ENCODE measurements at regions not wholly inside any gene's neighbourhood (a gene's known extent, or its start where the extent isn't known, plus 50 kb on each side); places are given as distances from the start of the nearest gene placed in this dataset.

DNA sequence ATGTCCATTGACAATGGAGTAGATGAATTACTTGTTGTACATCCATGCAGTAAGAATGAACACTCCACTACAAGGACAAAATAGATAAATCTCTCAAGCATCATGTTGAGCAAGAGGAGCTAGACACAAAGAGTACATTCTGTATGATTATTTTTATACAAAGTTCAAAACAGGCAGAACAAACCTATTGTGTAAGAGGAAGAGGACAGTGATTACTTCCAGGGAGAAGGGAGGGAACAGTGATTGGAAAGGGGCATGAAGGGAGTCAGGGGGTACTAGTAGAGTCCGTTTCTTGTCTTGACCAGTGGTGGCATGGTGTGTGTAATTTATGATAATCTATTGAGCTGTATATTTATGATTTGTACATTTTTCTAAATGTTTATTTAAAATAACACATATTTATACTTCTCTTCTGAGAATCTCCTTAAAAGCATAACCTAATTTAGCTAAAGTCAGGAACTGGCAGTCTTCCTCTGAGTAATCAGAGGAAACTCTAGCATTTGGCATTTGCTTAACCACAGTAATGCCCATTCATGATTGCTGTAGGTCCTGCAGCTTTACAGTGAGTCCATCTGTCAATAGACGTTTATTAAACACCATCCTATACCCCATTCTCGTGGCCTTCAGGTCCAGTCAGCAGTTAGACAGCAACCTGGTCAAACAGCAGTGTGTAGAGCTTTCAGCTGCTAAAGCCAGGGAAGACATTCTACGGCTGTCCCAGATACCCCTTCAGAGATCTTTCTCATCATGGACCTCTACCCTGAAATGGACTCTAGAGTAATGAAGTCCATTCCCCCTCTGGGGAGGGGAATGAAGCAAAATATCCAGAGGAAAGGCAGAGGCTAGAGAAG, 114.1 kb upstream of the GALNT2 start:
- H3K4me3 ChIP-seq (ENCODE audit: low read depth in 1 of 5, low read length in 5 of 5), result no peak overlapping the region
- H3K9ac ChIP-seq (ENCODE audit: low read length in 5 of 5), result no peak overlapping the region

GRCh38 chr1:229953736-229954326, 113.2 kb upstream of the GALNT2 start:
- H3K4me1 ChIP-seq (ENCODE audit: control insufficient read depth in 5 of 5, insufficient read depth in 5 of 5, low read length in 5 of 5), result no peaks in the 10 kb centered on the region
- no peak overlapping the region for H3K4me3 ChIP-seq (ENCODE audit: low read depth in 1 of 5, low read length in 5 of 5)
- no peaks in the 10 kb centered on the region for H3K9me3 ChIP-seq (ENCODE audit: control insufficient read depth in 5 of 5, low read length in 5 of 5)
- no peaks in the 10 kb centered on the region for H3K27me3 ChIP-seq (ENCODE audit: control insufficient read depth in 5 of 5, insufficient read depth in 4 of 5, low read length in 5 of 5)
- H3K27ac ChIP-seq (ENCODE audit: low read depth, low read length), result no peak overlapping the region
- H3K36me3 ChIP-seq (ENCODE audit: control insufficient read depth in 5 of 5, insufficient read depth in 5 of 5, low read length in 5 of 5), result no peaks in the 10 kb centered on the region
- no peak overlapping the region for H3K9ac ChIP-seq (ENCODE audit: low read length in 5 of 5)

More for the DNA sequence above, 114.1 kb upstream of the GALNT2 start:
- Histone ChIP-seq H3K36me3 (ENCODE audit: control insufficient read depth in 5 of 5, insufficient read depth in 5 of 5, low read length in 5 of 5) (no peaks in the 10 kb centered on the region), H3K27me3 (ENCODE audit: control insufficient read depth in 5 of 5, insufficient read depth in 4 of 5, low read length in 5 of 5) (no peaks in the 10 kb centered on the region), H3K9me3 (ENCODE audit: control insufficient read depth in 5 of 5, low read length in 5 of 5) (no peaks in the 10 kb centered on the region), H3K4me1 (ENCODE audit: control insufficient read depth in 5 of 5, insufficient read depth in 5 of 5, low read length in 5 of 5) (no peaks in the 10 kb centered on the region), H3K27ac (ENCODE audit: low read depth, low read length) (no peak overlapping the region)

DNA sequence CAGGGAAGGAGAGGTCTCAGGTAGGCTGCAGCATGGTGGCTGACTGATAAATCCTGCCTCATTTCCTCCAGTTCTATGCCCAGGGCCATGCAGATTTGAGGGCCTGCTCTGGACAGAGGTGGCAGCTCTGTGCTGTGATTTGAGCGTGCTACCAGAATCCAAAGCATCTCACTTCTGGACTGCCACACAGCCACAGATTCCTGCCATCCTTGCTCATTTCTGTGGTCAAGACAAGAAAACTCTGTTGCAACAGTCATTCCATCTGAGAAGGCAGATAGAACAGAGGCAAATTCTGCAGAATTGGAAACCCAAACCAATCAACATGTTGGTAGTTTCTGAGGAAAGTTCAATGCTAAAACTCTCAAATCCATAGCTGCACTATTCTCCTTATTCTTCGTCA, 102.8 kb upstream of the GALNT2 start:
- no peak overlapping the region for H3K27ac ChIP-seq (ENCODE audit: low read depth, low read length)
- H3K4me1 ChIP-seq (ENCODE audit: control insufficient read depth in 5 of 5, insufficient read depth in 5 of 5, low read length in 5 of 5), result no peaks in the 10 kb centered on the region
- H3K27me3 ChIP-seq (ENCODE audit: control insufficient read depth in 5 of 5, insufficient read depth in 4 of 5, low read length in 5 of 5), result peaks cover 0 to 2% (median 2%) of the 10 kb centered on the region in 5 donors
- H3K4me3 ChIP-seq (ENCODE audit: low read depth in 1 of 5, low read length in 5 of 5), result no peak overlapping the region
- no peak overlapping the region for H3K9ac ChIP-seq (ENCODE audit: low read length in 5 of 5)
- no peaks in the 10 kb centered on the region for H3K9me3 ChIP-seq (ENCODE audit: control insufficient read depth in 5 of 5, low read length in 5 of 5)
- H3K36me3 ChIP-seq (ENCODE audit: control insufficient read depth in 5 of 5, insufficient read depth in 5 of 5, low read length in 5 of 5), result no peaks in the 10 kb centered on the region

DNA sequence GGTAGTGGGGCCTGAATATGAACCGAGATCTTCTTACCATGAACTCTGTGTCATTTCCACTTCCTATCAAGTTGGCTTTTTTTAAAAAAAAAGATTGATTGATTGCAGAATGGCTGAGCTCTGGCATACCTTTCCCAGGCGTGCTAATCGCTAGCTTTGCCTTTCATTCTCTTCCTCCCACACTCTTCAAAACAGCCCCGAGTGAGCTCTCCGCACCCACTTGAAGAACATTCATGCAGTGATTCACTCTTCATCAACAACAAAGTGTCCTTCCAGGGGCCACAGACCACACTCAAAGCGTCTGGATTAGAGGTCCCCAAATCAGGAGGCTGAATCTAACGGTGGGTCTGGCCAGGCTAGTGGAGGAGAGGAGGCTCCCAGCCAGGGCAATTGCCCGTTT, 96.3 kb upstream of the GALNT2 start:
- Histone ChIP-seq H3K36me3 (ENCODE audit: control insufficient read depth in 5 of 5, insufficient read depth in 5 of 5, low read length in 5 of 5) (no peaks in the 10 kb centered on the region), H3K27me3 (ENCODE audit: control insufficient read depth in 5 of 5, insufficient read depth in 4 of 5, low read length in 5 of 5) (no peaks in the 10 kb centered on the region), H3K27ac (ENCODE audit: low read depth, low read length) (no peak overlapping the region), H3K4me1 (ENCODE audit: control insufficient read depth in 5 of 5, insufficient read depth in 5 of 5, low read length in 5 of 5) (no peaks in the 10 kb centered on the region), H3K9ac (ENCODE audit: low read length in 5 of 5) (no peak overlapping the region), H3K9me3 (ENCODE audit: control insufficient read depth in 5 of 5, low read length in 5 of 5) (peaks cover 0 to 7% (median 0%) of the 10 kb centered on the region in 5 donors), H3K4me3 (ENCODE audit: low read depth in 1 of 5, low read length in 5 of 5) (no peak overlapping the region)

- Histone ChIP-seq H3K36me3 (ENCODE audit: control insufficient read depth in 5 of 5, insufficient read depth in 5 of 5, low read length in 5 of 5) (no peaks in the 10 kb centered on the region), H3K4me1 (ENCODE audit: control insufficient read depth in 5 of 5, insufficient read depth in 5 of 5, low read length in 5 of 5) (no peaks in the 10 kb centered on the region), H3K4me3 (ENCODE audit: low read depth in 1 of 5, low read length in 5 of 5) (no peak overlapping the region), H3K9me3 (ENCODE audit: control insufficient read depth in 5 of 5, low read length in 5 of 5) (peaks cover 2 to 11% (median 4%) of the 10 kb centered on the region in 5 donors), H3K27me3 (ENCODE audit: control insufficient read depth in 5 of 5, insufficient read depth in 4 of 5, low read length in 5 of 5) (no peaks in the 10 kb centered on the region), H3K27ac (ENCODE audit: low read depth, low read length) (no peak overlapping the region), H3K9ac (ENCODE audit: low read length in 5 of 5) (no peak overlapping the region)
These were observed 95.9 kb upstream of the GALNT2 start for GRCh38 chr1:229971141-229971540.

DNA sequence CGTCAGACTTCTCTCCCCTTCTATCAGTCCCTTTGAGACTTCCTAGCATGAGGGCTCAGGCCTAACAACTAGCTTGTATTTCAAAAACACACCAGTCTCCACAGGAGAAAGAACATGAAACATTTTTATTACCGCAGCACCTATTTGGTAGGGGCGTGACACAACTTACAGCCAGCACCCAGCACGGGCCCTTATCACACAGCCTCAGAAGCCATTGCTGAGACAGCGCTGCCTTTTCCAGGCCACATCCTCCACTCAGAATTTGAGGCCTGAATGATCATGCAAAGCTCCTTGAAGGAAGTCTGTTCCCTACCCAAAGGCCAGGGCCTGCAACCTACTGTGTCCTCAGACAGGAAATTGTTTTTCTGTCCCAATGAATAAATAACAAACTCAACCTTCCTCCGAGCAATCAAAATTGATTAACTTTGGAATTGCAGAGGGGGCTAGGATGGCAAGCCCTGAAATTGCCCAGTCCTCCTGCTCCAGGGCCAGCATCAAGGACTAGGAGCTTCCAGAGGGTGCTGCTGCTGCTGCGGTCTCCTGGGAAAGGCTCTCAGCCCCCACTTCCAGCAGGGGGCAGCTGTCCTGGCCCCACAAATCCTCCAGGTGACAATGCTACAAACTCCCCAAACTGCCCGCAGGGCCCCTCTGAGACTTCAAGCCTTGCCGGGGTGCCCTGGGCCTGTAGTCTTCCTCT, 94.3 kb upstream of the GALNT2 start:
- Histone ChIP-seq H3K9me3 (ENCODE audit: control insufficient read depth in 5 of 5, low read length in 5 of 5) (peaks cover 3 to 19% (median 10%) of the 10 kb centered on the region in 5 donors), H3K9ac (ENCODE audit: low read length in 5 of 5) (no peak overlapping the region), H3K27ac (ENCODE audit: low read depth, low read length) (no peak overlapping the region), H3K4me3 (ENCODE audit: low read depth in 1 of 5, low read length in 5 of 5) (no peak overlapping the region), H3K27me3 (ENCODE audit: control insufficient read depth in 5 of 5, insufficient read depth in 4 of 5, low read length in 5 of 5) (no peaks in the 10 kb centered on the region), H3K36me3 (ENCODE audit: control insufficient read depth in 5 of 5, insufficient read depth in 5 of 5, low read length in 5 of 5) (no peaks in the 10 kb centered on the region), H3K4me1 (ENCODE audit: control insufficient read depth in 5 of 5, insufficient read depth in 5 of 5, low read length in 5 of 5) (no peaks in the 10 kb centered on the region)

GRCh38 chr1:229973297-229973612, 93.8 kb upstream of the GALNT2 start:
- Histone ChIP-seq H3K27ac (ENCODE audit: low read depth, low read length) (no peak overlapping the region), H3K9ac (ENCODE audit: low read length in 5 of 5) (no peak overlapping the region), H3K27me3 (ENCODE audit: control insufficient read depth in 5 of 5, insufficient read depth in 4 of 5, low read length in 5 of 5) (no peaks in the 10 kb centered on the region), H3K36me3 (ENCODE audit: control insufficient read depth in 5 of 5, insufficient read depth in 5 of 5, low read length in 5 of 5) (no peaks in the 10 kb centered on the region), H3K4me3 (ENCODE audit: low read depth in 1 of 5, low read length in 5 of 5) (no peak overlapping the region), H3K4me1 (ENCODE audit: control insufficient read depth in 5 of 5, insufficient read depth in 5 of 5, low read length in 5 of 5) (no peaks in the 10 kb centered on the region), H3K9me3 (ENCODE audit: control insufficient read depth in 5 of 5, low read length in 5 of 5) (peaks cover 3 to 21% (median 10%) of the 10 kb centered on the region in 5 donors)

- H3K4me3 ChIP-seq (ENCODE audit: low read depth in 1 of 5, low read length in 5 of 5), result no peak overlapping the region
- H3K27ac ChIP-seq (ENCODE audit: low read depth, low read length), result no peak overlapping the region
- H3K36me3 ChIP-seq (ENCODE audit: control insufficient read depth in 5 of 5, insufficient read depth in 5 of 5, low read length in 5 of 5), result no peaks in the 10 kb centered on the region
- no peaks in the 10 kb centered on the region for H3K4me1 ChIP-seq (ENCODE audit: control insufficient read depth in 5 of 5, insufficient read depth in 5 of 5, low read length in 5 of 5)
- H3K9me3 ChIP-seq (ENCODE audit: control insufficient read depth in 5 of 5, low read length in 5 of 5), result peaks cover 3 to 21% (median 10%) of the 10 kb centered on the region in 5 donors
- H3K9ac ChIP-seq (ENCODE audit: low read length in 5 of 5), result no peak overlapping the region
- no peaks in the 10 kb centered on the region for H3K27me3 ChIP-seq (ENCODE audit: control insufficient read depth in 5 of 5, insufficient read depth in 4 of 5, low read length in 5 of 5)
These were observed 92.0 kb upstream of the GALNT2 start for GRCh38 chr1:229975047-229975446.

GRCh38 chr1:229980009-229980408, 87.0 kb upstream of the GALNT2 start:
- no peak overlapping the region for H3K27ac ChIP-seq (ENCODE audit: low read depth, low read length)
- H3K4me3 ChIP-seq (ENCODE audit: low read depth in 1 of 5, low read length in 5 of 5), result no peak overlapping the region
- H3K36me3 ChIP-seq (ENCODE audit: control insufficient read depth in 5 of 5, insufficient read depth in 5 of 5, low read length in 5 of 5), result no peaks in the 10 kb centered on the region
- H3K9me3 ChIP-seq (ENCODE audit: control insufficient read depth in 5 of 5, low read length in 5 of 5), result peaks cover 3 to 21% (median 10%) of the 10 kb centered on the region in 5 donors
- no peaks in the 10 kb centered on the region for H3K27me3 ChIP-seq (ENCODE audit: control insufficient read depth in 5 of 5, insufficient read depth in 4 of 5, low read length in 5 of 5)
- H3K4me1 ChIP-seq (ENCODE audit: control insufficient read depth in 5 of 5, insufficient read depth in 5 of 5, low read length in 5 of 5), result peaks cover 0 to 3% (median 0%) of the 10 kb centered on the region in 5 donors
- H3K9ac ChIP-seq (ENCODE audit: low read length in 5 of 5), result no peak overlapping the region

DNA sequence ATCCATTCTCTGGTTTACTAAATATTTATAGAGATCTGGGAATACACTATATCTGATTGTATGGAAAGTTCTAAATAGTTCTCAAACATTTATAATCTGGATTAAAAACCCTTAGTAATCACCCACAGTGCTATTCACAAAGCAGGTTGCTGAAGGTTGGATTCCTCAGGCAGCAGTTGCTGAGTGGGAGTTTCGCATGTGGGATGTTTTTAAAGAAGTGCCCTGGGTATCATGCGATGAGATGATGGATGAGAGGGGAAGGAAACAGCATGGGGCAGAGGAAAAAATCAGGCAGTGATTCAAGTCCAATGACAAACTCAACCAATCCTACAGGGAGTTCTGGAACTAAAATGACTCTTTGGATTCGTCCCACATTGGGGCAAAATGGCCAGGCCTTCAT, 85.3 kb upstream of the GALNT2 start:
- no peaks in the 10 kb centered on the region for H3K36me3 ChIP-seq (ENCODE audit: control insufficient read depth in 5 of 5, insufficient read depth in 5 of 5, low read length in 5 of 5)
- no peak overlapping the region for H3K27ac ChIP-seq (ENCODE audit: low read depth, low read length)
- H3K4me1 ChIP-seq (ENCODE audit: control insufficient read depth in 5 of 5, insufficient read depth in 5 of 5, low read length in 5 of 5), result peaks cover 0 to 5% (median 0%) of the 10 kb centered on the region in 5 donors
- H3K9me3 ChIP-seq (ENCODE audit: control insufficient read depth in 5 of 5, low read length in 5 of 5), result peaks cover 0 to 6% (median 4%) of the 10 kb centered on the region in 5 donors
- H3K4me3 ChIP-seq (ENCODE audit: low read depth in 1 of 5, low read length in 5 of 5), result no peak overlapping the region
- H3K27me3 ChIP-seq (ENCODE audit: control insufficient read depth in 5 of 5, insufficient read depth in 4 of 5, low read length in 5 of 5), result no peaks in the 10 kb centered on the region
- no peak overlapping the region for H3K9ac ChIP-seq (ENCODE audit: low read length in 5 of 5)
